ENCODE measurements at regions not wholly inside any gene's neighbourhood (a gene's known extent, or its start where the extent isn't known, plus 50 kb on each side); places are given as distances from the start of the nearest gene placed in this dataset.

DNA sequence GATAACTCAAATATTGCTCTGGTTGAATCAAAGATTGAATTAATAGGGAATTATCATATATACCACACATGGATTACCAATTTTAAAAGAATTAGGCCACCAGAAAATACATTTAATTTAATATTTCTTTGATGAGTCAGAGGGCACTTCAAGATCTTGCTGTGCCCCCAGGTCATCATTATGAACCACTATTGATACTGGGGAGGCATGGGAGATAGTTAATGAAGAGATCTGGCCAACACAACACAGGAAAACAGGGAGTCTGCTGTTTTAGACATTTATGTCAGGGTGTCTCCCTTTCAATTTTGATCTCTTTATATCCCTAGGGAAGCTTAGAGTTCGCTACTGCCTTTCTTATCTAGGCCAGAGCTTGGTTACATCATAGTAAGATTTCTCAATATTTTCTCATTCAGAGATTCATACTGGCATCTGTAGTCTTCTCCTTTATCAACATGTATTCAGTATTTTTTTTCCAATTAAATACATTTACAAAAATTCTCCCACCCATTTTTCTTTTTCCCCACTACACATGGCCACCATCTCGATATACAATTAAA lies 158.3 kb upstream of the ZFHX3 start:
- H3K4me1 ChIP-seq = no peaks in the 10 kb centered on the region

GRCh38 chr16:73205153-73205886 lies 157.4 kb upstream of the ZFHX3 start:
- H3K4me3 ChIP-seq = no peak overlapping the region
- intact Hi-C loops (cut with DNase I) = no loop called here
- H3K27me3 ChIP-seq = no peaks in the 10 kb centered on the region
- TF ChIP-seq CTCF (IDR thresholded peaks at IDR 0.05) = no peak
- no peak for TF ChIP-seq POLR2A (IDR thresholded peaks at IDR 0.05)
- TF ChIP-seq POLR2AphosphoS5 (IDR thresholded peaks at IDR 0.05; ENCODE audit: insufficient read depth in 1 of 2, low read depth in 1 of 2) = no peak
- no peak overlapping the region for H3K27ac ChIP-seq
- H3K4me1 ChIP-seq = no peaks in the 10 kb centered on the region
- DNase-seq (ENCODE audit: extremely low spot score in 2 of 2) = no peak
- H3K36me3 ChIP-seq = no peaks in the 10 kb centered on the region
- no peaks in the 10 kb centered on the region for H3K9me3 ChIP-seq

More for the DNA sequence above, 158.3 kb upstream of the ZFHX3 start:
- no peaks in the 10 kb centered on the region for H3K27me3 ChIP-seq
- no peak overlapping the region for H3K27ac ChIP-seq
- no peak overlapping the region for H3K4me3 ChIP-seq
- no peaks in the 10 kb centered on the region for H3K36me3 ChIP-seq
- DNase-seq (ENCODE audit: extremely low spot score in 2 of 2) = no peak
- no peaks in the 10 kb centered on the region for H3K9me3 ChIP-seq
- intact Hi-C loops (cut with DNase I) = no loop called here
- TF ChIP-seq POLR2A (IDR thresholded peaks at IDR 0.05) = no peak
- no peak for TF ChIP-seq POLR2AphosphoS5 (IDR thresholded peaks at IDR 0.05; ENCODE audit: insufficient read depth in 1 of 2, low read depth in 1 of 2)
- no peak for TF ChIP-seq CTCF (IDR thresholded peaks at IDR 0.05)

DNA sequence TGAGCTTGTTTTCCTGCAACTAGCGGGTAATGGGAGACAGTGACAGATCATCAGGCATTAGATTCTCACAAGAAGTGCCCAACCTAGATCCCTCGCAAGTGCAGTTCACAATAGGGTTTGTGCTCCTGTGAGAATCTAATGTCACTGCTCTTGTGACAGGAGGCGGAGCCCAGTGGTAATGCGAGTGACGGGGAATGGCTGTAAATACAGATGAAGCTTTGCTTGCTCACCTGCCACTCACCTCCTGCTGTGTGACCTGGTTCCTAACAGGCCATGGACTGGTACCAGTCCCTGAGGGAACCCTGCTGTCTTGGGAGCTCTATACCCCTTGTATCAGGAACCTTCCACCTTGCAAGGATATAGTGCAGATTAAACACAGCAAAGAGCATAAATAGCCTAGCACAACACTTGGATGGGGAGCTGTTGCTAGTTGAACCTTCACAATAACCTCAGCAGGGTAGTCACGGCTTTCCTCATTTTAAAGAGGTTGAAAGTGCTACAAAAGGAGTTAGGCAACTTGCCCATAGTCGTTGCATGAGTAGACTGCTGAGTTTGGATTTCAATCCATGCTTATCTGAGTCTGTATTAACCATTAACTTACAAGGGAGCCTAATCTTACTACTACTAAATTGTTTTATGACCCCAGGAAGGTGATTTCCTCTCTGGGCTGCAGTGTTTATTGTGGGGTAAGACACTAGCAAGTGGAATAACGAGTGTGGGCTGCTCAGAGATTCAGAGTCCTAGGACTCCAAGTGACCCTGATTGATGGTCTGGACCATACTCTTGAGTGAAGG lies 156.6 kb upstream of the ZFHX3 start:
- intact Hi-C loops (cut with DNase I) = no loop called here
- Histone ChIP-seq H3K4me3 (no peak overlapping the region), H3K4me1 (no peaks in the 10 kb centered on the region), H3K27me3 (no peaks in the 10 kb centered on the region), H3K27ac (no peak overlapping the region), H3K36me3 (no peaks in the 10 kb centered on the region), H3K9me3 (no peaks in the 10 kb centered on the region)
- DNase-seq (ENCODE audit: extremely low spot score in 2 of 2) = no peak
- TF ChIP-seq POLR2A (IDR thresholded peaks at IDR 0.05) (no peak), CTCF (IDR thresholded peaks at IDR 0.05) (no peak), POLR2AphosphoS5 (IDR thresholded peaks at IDR 0.05; ENCODE audit: insufficient read depth in 1 of 2, low read depth in 1 of 2) (no peak)

GRCh38 chr16:73202161-73202729 lies 154.3 kb upstream of the ZFHX3 start:
- Histone ChIP-seq H3K9me3 (no peaks in the 10 kb centered on the region), H3K4me1 (no peaks in the 10 kb centered on the region), H3K27ac (no peak overlapping the region), H3K4me3 (no peak overlapping the region), H3K27me3 (no peaks in the 10 kb centered on the region), H3K36me3 (no peaks in the 10 kb centered on the region)
- intact Hi-C loops (cut with DNase I) = no loop called here
- no peak for DNase-seq (ENCODE audit: extremely low spot score in 2 of 2)
- no peak for TF ChIP-seq CTCF (IDR thresholded peaks at IDR 0.05)
- no peak for TF ChIP-seq POLR2AphosphoS5 (IDR thresholded peaks at IDR 0.05; ENCODE audit: insufficient read depth in 1 of 2, low read depth in 1 of 2)
- TF ChIP-seq POLR2A (IDR thresholded peaks at IDR 0.05) = no peak

All from vagina (tissue), 2 donors.